ENCODE measurements at regions not wholly inside any gene's neighbourhood (a gene's known extent, or its start where the extent isn't known, plus 50 kb on each side); places are given as distances from the start of the nearest gene placed in this dataset.
"Not testable (repeated sequence)": the region's sequence is repeated elsewhere in the genome, so short reads cannot be mapped to it uniquely, and the experiment has no call there.

DNA sequence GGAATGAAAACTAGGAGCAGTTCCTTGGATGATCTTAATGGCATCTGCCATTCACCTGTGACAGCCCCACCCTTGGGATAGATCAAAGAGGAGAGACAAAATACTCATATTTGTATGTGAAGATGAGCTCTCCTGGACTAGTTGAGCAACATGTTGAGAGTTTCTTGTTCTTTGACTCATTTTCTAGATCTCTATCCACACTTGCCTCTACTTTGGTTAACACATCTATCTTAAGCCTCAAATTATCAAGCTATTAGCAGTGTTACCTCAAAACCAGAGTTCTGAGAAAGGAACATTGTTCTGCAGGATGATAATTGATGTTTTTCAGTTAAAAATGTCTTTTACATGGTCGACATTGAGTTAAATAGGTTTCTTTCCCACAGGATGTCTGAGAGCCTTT lies 94.2 kb upstream of the TEX13D start:
- no peak for DNase-seq (ENCODE audit: low read depth in 2 of 2)

- DNase-seq (ENCODE audit: low read depth in 2 of 2): no peak
These were observed 93.1 kb upstream of the TEX13D start for GRCh38 chrX:124239324-124239723.

- DNase-seq (ENCODE audit: low read depth in 2 of 2): no peak
These were observed 92.5 kb upstream of the TEX13D start for GRCh38 chrX:124239911-124240310.

GRCh38 chrX:124240422-124240821 lies 92.0 kb upstream of the TEX13D start:
- DNase-seq (ENCODE audit: low read depth in 2 of 2): no peak

GRCh38 chrX:124242131-124242530 lies 90.3 kb upstream of the TEX13D start:
- DNase-seq (ENCODE audit: low read depth in 2 of 2): no peak

- DNase-seq (ENCODE audit: low read depth in 2 of 2): no peak
These were observed 83.1 kb upstream of the TEX13D start for GRCh38 chrX:124249345-124249744.

- DNase-seq (ENCODE audit: low read depth in 2 of 2): no peak
These were observed 81.5 kb upstream of the TEX13D start for GRCh38 chrX:124250835-124251437.

GRCh38 chrX:124254611-124255010 lies 77.8 kb upstream of the TEX13D start:
- no peak for DNase-seq (ENCODE audit: low read depth in 2 of 2)

DNA sequence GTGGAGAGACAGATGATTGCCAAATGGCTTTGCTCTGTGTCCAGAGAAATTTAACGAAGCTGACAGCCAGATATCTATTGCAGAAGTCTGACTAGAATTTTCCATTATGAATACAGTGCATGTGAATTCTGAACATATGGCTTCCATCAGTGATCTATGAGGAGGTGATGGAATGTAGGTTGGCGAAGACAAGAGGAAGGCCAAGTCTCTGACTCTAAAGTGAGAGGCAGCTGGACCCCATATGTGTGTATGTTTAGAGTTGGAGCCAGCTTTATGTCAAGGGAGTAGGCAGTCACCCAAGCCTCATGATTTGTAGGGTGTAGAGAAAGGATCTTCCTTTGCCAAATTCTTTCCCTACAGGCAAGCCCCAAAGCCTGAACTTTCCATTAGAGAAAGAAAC lies 76.2 kb upstream of the TEX13D start:
- no peak for DNase-seq (ENCODE audit: low read depth in 2 of 2)

GRCh38 chrX:124256629-124257380 lies 75.7 kb upstream of the TEX13D start:
- DNase-seq (ENCODE audit: low read depth in 2 of 2): no peak

DNA sequence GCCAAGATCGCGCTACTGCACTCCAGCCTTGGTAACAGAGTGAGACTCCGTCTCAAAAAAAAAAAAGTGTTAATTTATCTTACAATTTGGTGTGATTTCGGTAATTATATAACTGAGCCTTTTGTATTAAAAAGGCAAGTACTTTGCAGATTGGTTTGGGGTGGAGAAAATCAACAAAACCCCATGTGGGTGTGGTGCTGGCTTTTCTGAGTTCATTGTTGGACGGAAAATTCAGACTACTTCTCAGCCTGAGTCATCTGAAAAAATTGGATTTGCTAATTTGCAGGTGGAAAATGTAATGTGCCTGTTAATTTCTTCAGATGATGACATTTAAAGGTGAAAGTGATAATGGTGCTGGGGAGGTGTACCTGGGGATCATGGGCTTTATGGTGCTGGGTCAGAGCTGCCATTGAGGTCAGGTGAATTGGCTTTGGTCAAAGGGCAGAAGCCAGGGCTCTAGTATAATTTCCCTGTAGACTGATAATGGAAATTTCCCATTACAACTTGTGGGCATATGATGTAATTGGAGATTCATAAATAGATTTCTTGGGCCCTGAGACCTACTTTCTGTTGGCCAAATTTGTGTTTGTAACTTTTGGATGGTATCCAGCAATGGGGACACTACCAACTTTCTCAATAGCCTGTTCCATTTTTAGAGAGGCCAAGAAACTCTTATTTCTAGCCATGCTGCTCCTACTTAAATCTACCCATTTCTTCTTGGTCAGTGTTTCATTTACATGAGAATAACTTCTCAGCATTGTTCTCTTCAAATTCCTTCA lies 74.3 kb upstream of the TEX13D start:
- DNase-seq (ENCODE audit: low read depth in 2 of 2): no peak

- no peak for DNase-seq (ENCODE audit: low read depth in 2 of 2)
These were observed 71.6 kb upstream of the TEX13D start for GRCh38 chrX:124260845-124261244.

DNA sequence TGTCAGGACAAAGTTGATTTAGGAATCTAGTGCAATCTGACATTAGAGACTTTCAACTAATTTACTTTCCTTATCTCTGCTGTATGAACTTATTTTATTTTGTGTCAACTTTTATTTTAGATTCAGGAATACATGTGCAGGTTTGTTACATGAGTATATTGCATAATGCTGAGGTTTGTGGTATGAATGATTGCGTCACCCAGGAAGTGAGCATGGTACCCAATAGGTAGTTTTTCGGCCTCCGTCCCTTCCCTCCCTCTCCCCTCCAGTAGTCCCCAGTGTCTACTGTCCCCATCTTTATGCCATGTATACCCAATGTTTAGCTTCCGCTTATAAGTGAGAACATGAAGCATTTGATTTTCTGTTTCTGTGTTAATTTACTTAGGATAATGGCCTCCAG lies 68.7 kb upstream of the TEX13D start:
- DNase-seq (ENCODE audit: low read depth in 2 of 2): no peak

- DNase-seq (ENCODE audit: low read depth in 2 of 2): no peak
These were observed 64.4 kb upstream of the TEX13D start for GRCh38 chrX:124268099-124268498.

- DNase-seq (ENCODE audit: low read depth in 2 of 2): no peak
These were observed 62.6 kb upstream of the TEX13D start for GRCh38 chrX:124269881-124270280.

GRCh38 chrX:124271599-124271998 lies 60.9 kb upstream of the TEX13D start:
- not testable (repeated sequence) for DNase-seq (ENCODE audit: low read depth in 2 of 2)

GRCh38 chrX:124272370-124272982 lies 60.0 kb upstream of the TEX13D start:
- DNase-seq (ENCODE audit: low read depth in 2 of 2): no peak

DNA sequence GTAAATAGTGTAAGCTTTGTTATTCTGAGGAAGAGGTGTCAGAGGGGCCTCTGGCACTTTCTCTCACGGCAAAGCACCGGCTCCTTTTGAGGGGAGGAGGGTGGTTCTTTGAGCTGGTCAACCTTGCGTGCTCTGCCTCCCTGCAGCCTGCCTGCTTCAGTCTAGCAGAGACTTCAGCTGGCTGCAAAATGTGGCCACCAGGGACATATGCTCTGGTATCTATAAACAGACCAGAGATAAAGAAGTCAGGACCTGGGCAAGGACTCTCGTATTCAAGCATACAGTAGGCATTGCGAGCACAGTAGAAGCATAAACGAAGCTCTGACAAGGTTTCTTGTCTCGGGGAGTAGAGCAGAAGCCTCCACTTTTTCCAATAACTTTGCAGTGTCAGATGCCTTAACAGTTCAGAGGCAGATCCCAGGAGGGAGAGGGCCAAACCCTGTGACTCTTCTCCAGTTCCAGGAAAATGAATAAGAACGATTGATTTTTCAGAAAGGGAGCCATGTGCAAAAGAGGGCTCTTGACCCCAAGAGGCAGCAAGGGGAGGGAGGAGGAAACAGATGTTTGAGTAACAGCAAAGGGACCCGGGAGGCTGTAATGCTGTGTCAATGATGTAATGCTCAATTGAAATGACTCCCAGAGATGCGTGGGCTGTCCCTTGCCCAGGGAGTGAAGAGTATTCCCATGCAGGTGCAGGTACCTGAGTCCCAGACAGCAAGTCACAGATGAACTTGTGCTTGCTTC lies 57.9 kb upstream of the TEX13D start:
- DNase-seq (ENCODE audit: low read depth in 2 of 2): no peak

- DNase-seq (ENCODE audit: low read depth in 2 of 2): no peak
These were observed 57.1 kb upstream of the TEX13D start for GRCh38 chrX:124275182-124275894.

GRCh38 chrX:124280294-124280902 lies 52.1 kb upstream of the TEX13D start:
- no peak for DNase-seq (ENCODE audit: low read depth in 2 of 2)

GRCh38 chrX:124282580-124282979 lies 49.9 kb upstream of the TEX13D start:
- no peak for DNase-seq (ENCODE audit: low read depth in 2 of 2)
